Brain microvascular endothelial cell (primary cell): ENCODE measurements at regions not wholly inside any gene's neighbourhood (a gene's known extent, or its start where the extent isn't known, plus 50 kb on each side); places are given as distances from the start of the nearest gene placed in this dataset.
A peak's percentile ranks its signal among the peaks of the same experiment; 100 is the strongest.

Experiments used
- DNase-seq: peaks from one replicate; pipeline ENCODE4 v3.0.0-alpha.2; 2020
- H3K27ac ChIP-seq: fragments of 250-450 bp; sonication (Bioruptor Pico); 2 replicates; pipeline ENCODE4 v1.5.1; 2020; ENCODE audit warnings: mild to moderate bottlenecking, moderate library complexity
- H3K27me3 ChIP-seq: fragments of 250-450 bp; sonication (Bioruptor Pico); replicated peaks from 2 replicates; pipeline ENCODE4 v1.5.1; 2020; ENCODE audit warnings: mild to moderate bottlenecking
- H3K36me3 ChIP-seq: fragments of 250-450 bp; sonication (Bioruptor Pico); replicated peaks from 2 replicates; pipeline ENCODE4 v1.5.1; 2020; ENCODE audit warnings: mild to moderate bottlenecking
- H3K4me3 ChIP-seq: 2 replicates; pipeline ENCODE4 v1.5.1; 2011; ENCODE audit warnings: low read depth, mild to moderate bottlenecking, control low read depth, low read length, moderate library complexity
- in situ Hi-C: cut with HindIII; loops from 2 replicates; pipeline ENCODE4 v1.10.0; 2017; ENCODE audit warnings: low sequenced_read_pairs, low pct_ligation_motif_present
- TF ChIP-seq, protein P1 (sequence below): IDR thresholded peaks from 2 replicates; pipeline ENCODE4 v1.5.1; 2011; ENCODE audit warnings: low read depth, mild to moderate bottlenecking, moderate library complexity, low read length, control low read depth, inconsistent platforms; ENCODE audit errors: missing control alignments

DNA sequence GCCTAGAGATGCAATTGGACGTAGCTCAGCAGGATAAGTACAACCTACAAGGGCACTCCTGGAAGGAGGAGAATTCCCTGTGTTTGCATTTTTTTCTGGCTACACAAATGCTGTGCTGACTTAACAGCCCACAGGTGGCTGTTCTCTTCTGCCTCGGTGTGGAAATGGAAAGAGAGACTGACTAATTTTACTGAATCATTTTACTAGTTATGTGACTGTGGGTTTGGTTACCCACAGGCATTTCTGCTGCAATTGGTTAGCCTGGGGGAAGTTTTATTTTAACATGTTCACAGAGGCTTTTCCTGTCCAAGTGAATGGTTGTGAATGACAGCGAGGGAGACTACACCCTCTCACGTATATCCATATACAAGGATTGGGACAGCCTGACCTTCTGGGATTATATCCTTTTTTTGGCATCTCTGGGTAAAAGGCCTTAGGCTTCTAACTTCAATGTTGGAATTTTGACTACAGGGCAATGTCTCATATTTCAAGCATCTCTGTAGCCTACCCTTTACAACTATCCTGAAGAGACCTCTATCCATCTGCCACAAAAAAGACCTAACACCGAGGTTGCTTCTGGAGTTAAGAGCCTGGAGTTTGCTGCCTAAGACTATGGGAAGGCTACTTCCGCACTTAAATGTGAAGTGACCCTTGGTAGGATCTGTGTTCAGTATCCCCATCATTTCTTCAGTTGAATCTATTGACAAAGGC lies 67.2 kb upstream of the TP63 start:
- in situ Hi-C loops: no loop called here
- no peak overlapping the region for H3K4me3 ChIP-seq
- H3K27ac ChIP-seq: no peak overlapping the region
- H3K27me3 ChIP-seq: no peaks in the 10 kb centered on the region
- peak; percentile 77 for DNase-seq
- no peaks in the 10 kb centered on the region for H3K36me3 ChIP-seq
- TF ChIP-seq, protein P1, sequence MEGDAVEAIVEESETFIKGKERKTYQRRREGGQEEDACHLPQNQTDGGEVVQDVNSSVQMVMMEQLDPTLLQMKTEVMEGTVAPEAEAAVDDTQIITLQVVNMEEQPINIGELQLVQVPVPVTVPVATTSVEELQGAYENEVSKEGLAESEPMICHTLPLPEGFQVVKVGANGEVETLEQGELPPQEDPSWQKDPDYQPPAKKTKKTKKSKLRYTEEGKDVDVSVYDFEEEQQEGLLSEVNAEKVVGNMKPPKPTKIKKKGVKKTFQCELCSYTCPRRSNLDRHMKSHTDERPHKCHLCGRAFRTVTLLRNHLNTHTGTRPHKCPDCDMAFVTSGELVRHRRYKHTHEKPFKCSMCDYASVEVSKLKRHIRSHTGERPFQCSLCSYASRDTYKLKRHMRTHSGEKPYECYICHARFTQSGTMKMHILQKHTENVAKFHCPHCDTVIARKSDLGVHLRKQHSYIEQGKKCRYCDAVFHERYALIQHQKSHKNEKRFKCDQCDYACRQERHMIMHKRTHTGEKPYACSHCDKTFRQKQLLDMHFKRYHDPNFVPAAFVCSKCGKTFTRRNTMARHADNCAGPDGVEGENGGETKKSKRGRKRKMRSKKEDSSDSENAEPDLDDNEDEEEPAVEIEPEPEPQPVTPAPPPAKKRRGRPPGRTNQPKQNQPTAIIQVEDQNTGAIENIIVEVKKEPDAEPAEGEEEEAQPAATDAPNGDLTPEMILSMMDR: no peak

DNA sequence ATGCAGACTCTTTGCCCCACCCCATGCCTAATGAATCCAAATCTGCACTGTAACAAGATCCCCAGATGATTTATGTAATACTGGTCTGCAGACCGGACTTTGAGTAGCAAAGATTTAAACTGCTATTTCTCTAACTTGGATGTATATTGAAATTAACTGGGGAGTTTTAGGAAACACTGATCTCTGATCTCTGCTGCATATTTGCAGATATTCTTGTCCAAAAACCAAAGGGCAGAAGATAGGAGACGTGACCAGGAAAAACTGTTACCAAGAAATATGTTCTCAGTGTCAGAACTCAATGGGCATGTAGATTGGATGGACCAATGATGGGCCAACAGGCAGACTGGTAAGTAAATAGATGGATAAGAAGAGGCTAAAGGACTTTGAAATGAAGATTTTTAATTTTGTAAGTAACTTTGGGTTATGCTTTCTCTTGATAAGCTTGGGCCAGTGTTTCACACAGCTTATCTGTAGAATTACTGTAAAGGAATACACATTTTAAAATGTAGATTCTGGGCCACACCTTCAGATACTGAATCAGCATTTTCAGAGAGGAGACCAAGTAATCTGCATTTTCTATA lies 64.5 kb upstream of the TP63 start:
- TF ChIP-seq, protein P1: no peak

DNA sequence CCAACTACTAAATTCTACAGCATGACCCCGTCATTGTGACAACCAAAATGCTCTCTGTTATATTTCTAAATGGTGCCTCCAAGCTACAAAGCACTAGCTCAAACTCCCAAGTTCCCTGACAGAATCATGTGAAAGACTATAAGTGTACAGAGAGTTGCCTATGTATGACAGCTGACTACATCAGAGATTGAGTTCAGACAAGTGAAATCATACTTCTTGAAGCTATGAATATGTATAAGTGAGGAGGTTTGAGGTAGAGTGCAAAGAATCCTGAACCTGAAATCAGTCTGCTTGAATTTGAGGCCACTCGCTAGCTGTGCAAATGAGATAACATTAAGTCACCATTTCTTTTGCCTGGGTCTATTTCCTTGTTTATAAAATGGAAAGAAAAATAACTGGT lies 63.9 kb upstream of the TP63 start:
- Histone ChIP-seq H3K27me3 (no peaks in the 10 kb centered on the region), H3K36me3 (no peaks in the 10 kb centered on the region), H3K4me3 (no peak overlapping the region), H3K27ac (no peak overlapping the region)
- no peak for DNase-seq
- TF ChIP-seq, protein P1: no peak
- in situ Hi-C loops: no loop called here

More for the DNA sequence above, 64.5 kb upstream of the TP63 start:
- Histone ChIP-seq H3K4me3 (no peak overlapping the region), H3K27me3 (no peaks in the 10 kb centered on the region), H3K27ac (no peak overlapping the region), H3K36me3 (no peaks in the 10 kb centered on the region)
- in situ Hi-C loops: no loop called here
- no peak for DNase-seq

DNA sequence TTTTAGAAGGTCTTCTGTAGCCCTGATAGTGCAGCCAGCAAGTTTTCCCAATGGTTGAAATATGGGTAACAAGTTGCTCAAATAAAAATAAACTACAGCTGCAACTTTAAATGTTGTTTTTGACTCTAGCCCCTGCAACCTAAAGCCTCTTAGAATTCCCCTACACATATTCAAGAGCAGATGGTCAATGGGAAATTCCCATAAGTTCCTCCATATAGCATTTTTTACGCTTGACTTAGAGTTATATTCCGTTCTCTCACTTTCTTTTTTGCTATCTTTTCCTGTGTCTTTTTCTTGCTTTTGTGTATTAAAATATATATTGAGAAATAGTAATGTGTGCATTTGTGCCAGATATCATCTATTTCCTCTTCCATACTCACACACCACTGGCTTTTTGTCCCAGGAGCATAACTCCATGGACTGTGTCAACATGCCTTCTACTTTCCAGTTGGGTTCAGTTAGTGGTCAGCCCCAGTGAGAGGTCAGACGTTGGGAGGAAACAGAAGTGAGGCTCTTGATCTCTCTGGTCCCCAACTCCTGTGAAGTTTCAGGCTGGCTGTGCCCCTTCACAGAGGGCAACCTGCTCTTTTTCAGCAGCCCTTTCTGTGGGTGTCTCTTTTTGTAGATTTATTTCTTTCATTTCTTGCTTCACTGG lies 63.3 kb upstream of the TP63 start:
- Histone ChIP-seq H3K36me3 (no peaks in the 10 kb centered on the region), H3K27ac (no peak overlapping the region), H3K27me3 (no peaks in the 10 kb centered on the region), H3K4me3 (no peak overlapping the region)
- no peak for DNase-seq
- in situ Hi-C loops: no loop called here
- TF ChIP-seq, protein P1: no peak

DNA sequence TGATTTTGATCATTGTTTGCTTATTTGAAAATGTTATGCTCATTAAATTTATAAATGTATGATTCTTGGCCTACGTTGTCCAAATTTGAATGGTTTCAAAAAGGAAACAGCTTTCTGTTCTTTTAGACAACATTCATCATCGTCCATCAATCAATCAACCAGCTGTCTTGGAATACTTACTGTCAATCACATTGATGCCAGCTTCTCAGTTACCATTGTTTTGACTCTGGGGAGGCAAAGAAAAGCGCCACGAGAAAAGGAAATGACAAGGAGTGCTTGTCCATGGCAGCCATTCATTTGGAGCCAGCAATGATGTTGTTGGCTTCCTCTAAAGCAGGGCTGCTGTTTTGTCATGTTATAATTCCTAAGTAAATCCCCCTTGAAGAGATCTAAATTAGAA lies 62.2 kb upstream of the TP63 start:
- Histone ChIP-seq H3K36me3 (no peaks in the 10 kb centered on the region), H3K27ac (no peak overlapping the region), H3K27me3 (no peaks in the 10 kb centered on the region), H3K4me3 (no peak overlapping the region)
- TF ChIP-seq, protein P1: no peak
- DNase-seq: no peak
- in situ Hi-C loops: no loop called here
